Caki2 (cell line): ENCODE measurements at regions not wholly inside any gene's neighbourhood (a gene's known extent, or its start where the extent isn't known, plus 50 kb on each side); places are given as distances from the start of the nearest gene placed in this dataset.

Experiments
- DNase-seq: peaks from one replicate; pipeline ENCODE4 v3.0.0-alpha.2; 2015; ENCODE audit warnings: low read depth
- in situ Hi-C: cut with HindIII; loops from 2 replicates; pipeline ENCODE4 v1.10.0; 2016; ENCODE audit warnings: low sequenced_read_pairs, low pct_unique_long_range_greater_than_20kb, mixed read lengths

- in situ Hi-C loops, result no loop called here
- DNase-seq, result no peak
These were observed 50.6 kb upstream of the SMNDC1 start for GRCh38 chr10:110355141-110355831.

- DNase-seq, result no peak
- in situ Hi-C loops, result no loop called here
These were observed 51.4 kb upstream of the SMNDC1 start for GRCh38 chr10:110355922-110356627.

GRCh38 chr10:110356628-110357245 is 52.0 kb upstream of the SMNDC1 start:
- in situ Hi-C loops, result no loop called here

GRCh38 chr10:110357252-110357780 is 52.6 kb upstream of the SMNDC1 start:
- DNase-seq, result peak; percentile 44
- in situ Hi-C loops, result no loop called here

More at GRCh38 chr10:110356628-110357245, 52.0 kb upstream of the SMNDC1 start:
- peak; percentile 95 for DNase-seq

- no peak for DNase-seq
- in situ Hi-C loops, result no loop called here
These were observed 53.2 kb upstream of the SMNDC1 start for GRCh38 chr10:110357871-110358270.

- DNase-seq, result no peak
- in situ Hi-C loops, result no loop called here
These were observed 53.6 kb upstream of the SMNDC1 start for GRCh38 chr10:110358278-110358677.

GRCh38 chr10:110358869-110359629 is 54.3 kb upstream of the SMNDC1 start:
- in situ Hi-C loops, result no loop called here

GRCh38 chr10:110360857-110361474 is 56.2 kb upstream of the SMNDC1 start:
- in situ Hi-C loops, result no loop called here
- DNase-seq, result peak; percentile 69

More at GRCh38 chr10:110358869-110359629, 54.3 kb upstream of the SMNDC1 start:
- peak; percentile 78 for DNase-seq

- in situ Hi-C loops, result no loop called here
- no peak for DNase-seq
These were observed 57.2 kb upstream of the SMNDC1 start for GRCh38 chr10:110361800-110362456.

- in situ Hi-C loops, result no loop called here
- no peak for DNase-seq
These were observed 59.1 kb upstream of the SMNDC1 start for GRCh38 chr10:110363572-110364411.

- in situ Hi-C loops, result no loop called here
- DNase-seq, result no peak
These were observed 59.8 kb upstream of the SMNDC1 start for GRCh38 chr10:110364531-110364937.

GRCh38 chr10:110365356-110366143 is 60.8 kb upstream of the SMNDC1 start:
- DNase-seq, result no peak
- in situ Hi-C loops, result no loop called here

- DNase-seq, result no peak
- in situ Hi-C loops, result no loop called here
These were observed 61.9 kb upstream of the SMNDC1 start for GRCh38 chr10:110366635-110367034.

GRCh38 chr10:110368002-110368401 is 63.3 kb upstream of the SMNDC1 start:
- in situ Hi-C loops, result no loop called here

GRCh38 chr10:110368556-110368955 is 63.8 kb upstream of the SMNDC1 start:
- in situ Hi-C loops, result no loop called here
- no peak for DNase-seq

More at GRCh38 chr10:110368002-110368401, 63.3 kb upstream of the SMNDC1 start:
- no peak for DNase-seq

- in situ Hi-C loops, result no loop called here
These were observed 65.3 kb upstream of the SMNDC1 start for GRCh38 chr10:110370006-110370405.

More at GRCh38 chr10:110370006-110370405, 65.3 kb upstream of the SMNDC1 start:
- DNase-seq, result no peak
